Neural crest cell (in vitro differentiated cells): ENCODE measurements at regions not wholly inside any gene's neighbourhood (a gene's known extent, or its start where the extent isn't known, plus 50 kb on each side); places are given as distances from the start of the nearest gene placed in this dataset.

Experiments
- DNase-seq: peaks from one replicate; pipeline ENCODE4 v3.0.0; 2021; ENCODE audit warnings: low read depth, mixed read lengths, low spot score
- H3K27ac Mint-ChIP-seq: one replicate; pipeline ENCODE4 v1.8.0; 2021; ENCODE audit warnings: mild to moderate bottlenecking, mixed read lengths; ENCODE audit not compliant: unreplicated experiment
- H3K27me3 Mint-ChIP-seq: 2 replicates; pipeline ENCODE4 v1.8.0; 2021; ENCODE audit warnings: low read depth, mild to moderate bottlenecking, mixed read lengths
- H3K36me3 Mint-ChIP-seq: 2 replicates; pipeline ENCODE4 v1.8.0; 2021; ENCODE audit warnings: low read depth, mild to moderate bottlenecking, mixed read lengths
- H3K4me1 Mint-ChIP-seq: 2 replicates; pipeline ENCODE4 v1.8.0; 2021; ENCODE audit warnings: mixed read lengths
- H3K4me3 Mint-ChIP-seq: one replicate; pipeline ENCODE4 v1.8.0; 2021; ENCODE audit warnings: mild to moderate bottlenecking, mixed read lengths
- H3K9me3 Mint-ChIP-seq: 2 replicates; pipeline ENCODE4 v1.8.0; 2021; ENCODE audit warnings: mixed read lengths
- TF ChIP-seq, protein P1 (sequence below): fragments of 200-600 bp; sonication (generic); conservative IDR thresholded peaks from 2 replicates; pipeline ENCODE4 v1.5.0; 2021; ENCODE audit warnings: antibody characterized with exemption, mild to moderate bottlenecking

DNA sequence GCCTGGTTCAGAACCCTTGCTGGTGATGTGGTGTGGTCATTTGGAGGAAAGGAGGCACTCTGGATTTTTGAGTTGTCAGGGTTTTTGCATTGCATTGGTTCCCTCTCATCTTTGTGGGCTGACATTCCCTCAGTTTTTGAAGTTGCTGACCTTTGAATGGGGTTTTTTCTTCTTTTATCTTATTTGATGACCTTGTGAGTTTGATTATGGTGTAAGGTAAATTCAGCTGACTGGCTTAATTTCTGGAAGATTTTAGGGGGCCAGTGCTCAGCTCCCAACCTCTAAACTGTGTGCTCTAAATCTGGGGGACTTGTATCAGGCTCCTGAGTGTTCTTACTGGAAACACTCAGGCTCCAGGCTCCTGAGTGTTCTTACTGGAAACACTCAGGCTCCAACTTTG lies 225.9 kb downstream of the MEIS1 start:
- Mint-ChIP-seq H3K27ac (no peak overlapping the region), H3K4me3 (no peak overlapping the region), H3K9me3 (peaks cover 16% of the 10 kb centered on the region), H3K27me3 (peaks cover 11% of the 10 kb centered on the region), H3K4me1 (no peaks in the 10 kb centered on the region), H3K36me3 (peaks cover 18% of the 10 kb centered on the region)
- DNase-seq, result no peak
- TF ChIP-seq, protein P1, sequence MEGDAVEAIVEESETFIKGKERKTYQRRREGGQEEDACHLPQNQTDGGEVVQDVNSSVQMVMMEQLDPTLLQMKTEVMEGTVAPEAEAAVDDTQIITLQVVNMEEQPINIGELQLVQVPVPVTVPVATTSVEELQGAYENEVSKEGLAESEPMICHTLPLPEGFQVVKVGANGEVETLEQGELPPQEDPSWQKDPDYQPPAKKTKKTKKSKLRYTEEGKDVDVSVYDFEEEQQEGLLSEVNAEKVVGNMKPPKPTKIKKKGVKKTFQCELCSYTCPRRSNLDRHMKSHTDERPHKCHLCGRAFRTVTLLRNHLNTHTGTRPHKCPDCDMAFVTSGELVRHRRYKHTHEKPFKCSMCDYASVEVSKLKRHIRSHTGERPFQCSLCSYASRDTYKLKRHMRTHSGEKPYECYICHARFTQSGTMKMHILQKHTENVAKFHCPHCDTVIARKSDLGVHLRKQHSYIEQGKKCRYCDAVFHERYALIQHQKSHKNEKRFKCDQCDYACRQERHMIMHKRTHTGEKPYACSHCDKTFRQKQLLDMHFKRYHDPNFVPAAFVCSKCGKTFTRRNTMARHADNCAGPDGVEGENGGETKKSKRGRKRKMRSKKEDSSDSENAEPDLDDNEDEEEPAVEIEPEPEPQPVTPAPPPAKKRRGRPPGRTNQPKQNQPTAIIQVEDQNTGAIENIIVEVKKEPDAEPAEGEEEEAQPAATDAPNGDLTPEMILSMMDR, result no peak

DNA sequence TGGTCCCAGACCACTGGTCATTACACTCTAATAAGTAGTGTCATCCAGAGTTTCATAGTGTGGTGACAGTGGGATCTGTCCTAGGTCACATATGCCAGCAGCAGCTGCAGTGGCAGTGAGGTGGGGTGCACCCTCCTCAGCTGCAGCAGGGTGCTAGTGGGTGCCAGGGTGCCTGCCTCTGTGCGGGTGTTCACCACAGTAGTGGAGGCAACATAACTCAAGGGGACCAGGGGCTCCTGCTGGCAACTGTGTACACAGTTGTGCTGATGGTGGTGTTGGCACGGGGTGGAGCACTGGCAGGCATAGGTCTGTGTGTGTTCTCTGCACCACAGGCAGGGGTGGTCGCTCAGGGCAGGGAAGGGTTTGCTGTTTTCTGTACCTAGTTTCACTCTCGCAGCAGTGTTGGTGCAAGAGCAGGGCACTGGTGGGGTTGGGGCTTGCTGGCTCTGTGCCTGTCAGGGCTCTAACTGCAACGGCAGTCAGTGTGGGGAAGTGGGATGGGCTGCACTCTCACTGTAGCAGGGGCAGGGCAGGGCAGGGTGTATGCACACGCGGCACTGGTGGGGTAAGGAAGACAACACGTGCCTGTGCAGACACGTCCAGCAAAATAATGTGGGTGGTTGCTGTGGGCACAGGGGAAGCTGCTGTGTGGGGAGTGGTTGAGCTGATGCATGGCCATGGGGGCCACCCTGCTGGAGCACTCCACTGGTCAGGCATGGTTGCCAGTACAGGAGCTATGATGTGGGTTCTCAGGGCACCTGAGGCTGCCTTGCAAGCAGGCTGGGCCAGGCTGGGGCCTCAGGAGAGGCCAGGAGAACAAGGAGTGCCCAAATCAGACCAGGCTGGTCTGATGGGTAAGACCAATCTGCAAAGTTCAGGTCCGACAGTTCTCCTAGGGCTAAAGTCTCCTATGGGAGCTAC lies 226.6 kb downstream of the MEIS1 start:
- Mint-ChIP-seq H3K4me3 (no peak overlapping the region), H3K9me3 (peaks cover 16% of the 10 kb centered on the region), H3K4me1 (no peaks in the 10 kb centered on the region), H3K36me3 (peaks cover 17% of the 10 kb centered on the region), H3K27ac (no peak overlapping the region), H3K27me3 (peaks cover 10% of the 10 kb centered on the region)
- DNase-seq, result no peak
- TF ChIP-seq, protein P1, result no peak

DNA sequence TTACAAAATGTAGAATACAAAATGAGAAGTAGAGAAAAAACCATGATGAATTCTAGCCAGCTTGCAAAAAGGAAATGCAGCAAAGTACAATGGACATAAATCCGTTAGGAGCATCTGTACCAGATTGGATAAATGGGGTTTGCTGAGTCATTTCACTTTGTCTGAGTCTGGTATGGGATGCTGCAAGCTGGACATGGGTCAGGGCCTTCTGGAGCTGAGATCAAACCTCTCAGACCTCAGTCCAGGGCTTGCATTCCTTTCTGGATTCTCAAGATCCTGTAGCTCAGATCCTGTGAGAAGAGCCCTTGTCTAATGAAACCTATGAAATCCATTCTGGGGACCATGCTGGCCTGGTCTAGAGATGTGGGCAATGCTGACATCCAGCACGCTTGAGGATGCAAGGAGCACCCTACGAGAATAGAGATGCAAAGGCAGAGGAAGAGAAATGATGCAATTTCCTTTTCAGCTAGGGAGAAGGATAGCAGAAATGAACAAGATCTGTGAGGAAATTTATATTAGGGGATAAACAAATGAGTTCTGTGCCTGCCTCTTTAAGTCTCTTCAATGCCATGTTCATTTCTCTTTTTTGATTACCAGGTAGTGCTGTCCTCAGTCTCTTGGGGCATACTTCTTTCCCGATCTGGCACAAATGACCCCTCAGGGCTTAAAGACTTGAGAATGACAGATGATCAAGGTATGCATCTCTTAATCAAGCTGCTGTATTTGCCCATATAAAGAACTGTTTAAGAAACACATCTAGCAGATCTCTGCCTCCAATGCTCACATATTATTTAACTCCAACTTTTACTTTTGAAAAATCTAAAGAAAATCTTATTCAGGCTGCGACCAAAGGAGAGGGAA lies 230.4 kb downstream of the MEIS1 start:
- Mint-ChIP-seq H3K4me1 (no peaks in the 10 kb centered on the region), H3K9me3 (no peaks in the 10 kb centered on the region), H3K4me3 (no peak overlapping the region), H3K36me3 (no peaks in the 10 kb centered on the region), H3K27ac (no peak overlapping the region), H3K27me3 (no peaks in the 10 kb centered on the region)
- TF ChIP-seq, protein P1, result no peak
- DNase-seq, result no peak

DNA sequence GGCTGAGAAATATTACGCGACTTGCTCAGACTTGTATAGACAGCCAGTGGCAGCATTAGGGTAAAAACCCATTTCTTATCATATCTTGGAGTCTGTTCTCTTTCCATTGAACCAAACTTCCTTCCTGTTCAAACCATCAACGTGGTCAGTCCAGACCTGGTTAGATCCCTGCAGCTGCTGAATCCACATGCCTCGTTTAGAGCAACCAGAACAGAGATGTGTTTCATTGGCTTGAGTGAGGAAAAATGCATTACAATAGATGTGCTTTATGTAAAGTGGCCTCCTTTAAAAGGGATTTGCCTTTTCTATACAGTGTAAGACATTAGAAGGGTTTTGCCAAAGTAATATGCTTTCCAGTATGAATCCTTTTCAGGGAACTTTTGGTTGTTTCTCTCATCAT lies 232.4 kb downstream of the MEIS1 start:
- DNase-seq, result no peak
- no peaks in the 10 kb centered on the region for H3K27me3 Mint-ChIP-seq
- no peaks in the 10 kb centered on the region for H3K9me3 Mint-ChIP-seq
- TF ChIP-seq, protein P1, result no peak
- H3K27ac Mint-ChIP-seq, result no peak overlapping the region
- H3K36me3 Mint-ChIP-seq, result no peaks in the 10 kb centered on the region
- H3K4me1 Mint-ChIP-seq, result no peaks in the 10 kb centered on the region
- no peak overlapping the region for H3K4me3 Mint-ChIP-seq

DNA sequence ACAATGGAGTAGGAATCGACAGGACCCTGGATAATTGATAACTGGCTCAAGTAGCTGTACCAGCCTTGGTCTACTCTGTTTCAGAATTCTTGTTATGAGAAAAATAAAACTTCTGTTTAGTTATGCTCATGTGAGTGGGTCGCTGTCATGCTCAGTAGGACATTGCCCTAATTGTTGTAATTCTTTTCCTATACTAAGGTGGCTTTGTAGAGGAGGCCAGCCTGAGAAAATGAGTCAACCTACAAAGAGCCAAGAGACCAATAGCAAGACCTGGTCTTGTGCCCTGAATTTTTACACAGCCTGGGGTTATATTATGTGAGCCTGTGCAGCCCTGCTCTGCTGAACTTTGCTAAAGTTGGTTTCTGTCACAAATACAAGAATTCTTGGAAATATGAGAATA lies 238.4 kb downstream of the MEIS1 start:
- H3K27me3 Mint-ChIP-seq, result no peaks in the 10 kb centered on the region
- no peak overlapping the region for H3K4me3 Mint-ChIP-seq
- H3K4me1 Mint-ChIP-seq, result no peaks in the 10 kb centered on the region
- TF ChIP-seq, protein P1, result no peak
- no peaks in the 10 kb centered on the region for H3K9me3 Mint-ChIP-seq
- H3K27ac Mint-ChIP-seq, result no peak overlapping the region
- DNase-seq, result no peak
- no peaks in the 10 kb centered on the region for H3K36me3 Mint-ChIP-seq
